GM12891 (cell line): ENCODE measurements at regions not wholly inside any gene's neighbourhood (a gene's known extent, or its start where the extent isn't known, plus 50 kb on each side); places are given as distances from the start of the nearest gene placed in this dataset.

Experiments used
- DNase-seq: peaks from one replicate; pipeline ENCODE4 v3.0.0; 2011; ENCODE audit warnings: low spot score; ENCODE audit not compliant: insufficient read length
- FAIRE-seq: peaks from 2 replicates; lab custom pipeline; 2011; peaks lifted over from hg19 to GRCh38; lab: Jason Lieb, UNC
- PAX5 ChIP-seq: IDR thresholded peaks from 2 replicates; pipeline ENCODE4 v1.6.1; 2011; ENCODE audit warnings: low read length, moderate library complexity, mild to moderate bottlenecking; ENCODE audit not compliant: insufficient read depth, severe bottlenecking
- POLR2A ChIP-seq: IDR thresholded peaks from 2 replicates; pipeline ENCODE4 v1.6.1; 2011; ENCODE audit warnings: low read depth, low read length, control low read depth
- POLR2AphosphoS5 ChIP-seq: IDR thresholded peaks from 2 replicates; pipeline ENCODE4 v1.6.1; 2011; ENCODE audit warnings: low read depth, low read length, control low read depth
- POU2F2 ChIP-seq: IDR thresholded peaks from 2 replicates; pipeline ENCODE4 v1.6.1; 2011; ENCODE audit warnings: low read depth, mild to moderate bottlenecking, control low read depth, low read length, moderate library complexity
- SPI1 ChIP-seq: IDR thresholded peaks from 2 replicates; pipeline ENCODE4 v1.6.1; 2011; ENCODE audit warnings: low read depth, low read length, control low read depth
- TAF1 ChIP-seq: IDR thresholded peaks from 2 replicates; pipeline ENCODE4 v1.6.1; 2011; ENCODE audit warnings: low read depth, low read length, control low read depth

DNA sequence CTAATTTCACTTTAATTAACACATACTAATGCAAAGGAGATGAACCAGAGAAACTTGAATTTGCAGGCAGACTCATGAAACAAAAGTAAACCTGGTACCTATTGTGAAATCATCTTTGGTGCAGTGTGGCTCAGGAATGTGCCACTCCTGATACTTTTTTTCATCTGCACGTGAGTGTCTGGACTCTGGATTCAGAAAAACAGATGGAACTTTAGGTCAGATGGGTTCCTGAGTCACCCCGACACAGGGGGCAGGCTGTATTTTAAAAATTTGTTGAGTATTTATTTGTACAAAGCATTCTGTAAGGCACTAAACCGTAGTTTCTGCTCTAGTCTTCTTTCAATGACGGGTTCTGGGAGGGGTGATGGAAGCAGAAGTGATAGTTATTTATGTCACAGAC lies 52.2 kb upstream of the TUT7 start:
- TF ChIP-seq SPI1 = no peak
- TF ChIP-seq PAX5 = no peak
- no peak for TF ChIP-seq TAF1
- no peak for TF ChIP-seq POU2F2
- TF ChIP-seq POLR2A = no peak
- no peak for TF ChIP-seq POLR2AphosphoS5
- no peak for FAIRE-seq
- no peak for DNase-seq

DNA sequence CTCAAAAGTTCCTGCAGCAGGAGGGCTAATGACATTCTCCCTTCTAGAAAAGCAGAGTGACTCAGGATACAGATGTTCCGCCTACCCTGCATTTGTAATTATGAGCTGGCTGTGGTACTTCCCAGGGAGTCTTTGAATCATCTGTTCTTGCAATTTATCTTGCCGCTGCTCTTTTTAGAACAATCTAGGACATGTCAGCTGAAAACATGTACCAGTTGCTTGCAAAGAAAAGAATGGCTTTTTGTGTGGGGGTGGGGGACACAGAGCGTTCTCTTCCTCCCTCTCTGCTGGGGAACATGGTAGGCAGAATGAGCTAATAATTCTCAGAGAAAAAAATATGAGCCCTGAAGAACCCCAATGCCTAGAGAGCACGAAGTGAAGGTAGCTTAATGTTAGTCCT lies 51.7 kb upstream of the TUT7 start:
- TF ChIP-seq POU2F2 (no peak), TAF1 (no peak), PAX5 (no peak), POLR2AphosphoS5 (no peak), POLR2A (no peak), SPI1 (no peak)
- no peak for FAIRE-seq
- DNase-seq = no peak

- FAIRE-seq = no peak
- no peak for TF ChIP-seq TAF1
- no peak for TF ChIP-seq PAX5
- no peak for TF ChIP-seq POLR2AphosphoS5
- no peak for TF ChIP-seq POLR2A
- no peak for TF ChIP-seq POU2F2
- TF ChIP-seq SPI1 = no peak
Observed at GRCh38 chr9:86405086-86405491, 50.9 kb upstream of the TUT7 start.

More at GRCh38 chr9:86405086-86405491, 50.9 kb upstream of the TUT7 start:
- DNase-seq = no peak
